ENCODE measurements at regions not wholly inside any gene's neighbourhood (a gene's known extent, or its start where the extent isn't known, plus 50 kb on each side); places are given as distances from the start of the nearest gene placed in this dataset.

DNA sequence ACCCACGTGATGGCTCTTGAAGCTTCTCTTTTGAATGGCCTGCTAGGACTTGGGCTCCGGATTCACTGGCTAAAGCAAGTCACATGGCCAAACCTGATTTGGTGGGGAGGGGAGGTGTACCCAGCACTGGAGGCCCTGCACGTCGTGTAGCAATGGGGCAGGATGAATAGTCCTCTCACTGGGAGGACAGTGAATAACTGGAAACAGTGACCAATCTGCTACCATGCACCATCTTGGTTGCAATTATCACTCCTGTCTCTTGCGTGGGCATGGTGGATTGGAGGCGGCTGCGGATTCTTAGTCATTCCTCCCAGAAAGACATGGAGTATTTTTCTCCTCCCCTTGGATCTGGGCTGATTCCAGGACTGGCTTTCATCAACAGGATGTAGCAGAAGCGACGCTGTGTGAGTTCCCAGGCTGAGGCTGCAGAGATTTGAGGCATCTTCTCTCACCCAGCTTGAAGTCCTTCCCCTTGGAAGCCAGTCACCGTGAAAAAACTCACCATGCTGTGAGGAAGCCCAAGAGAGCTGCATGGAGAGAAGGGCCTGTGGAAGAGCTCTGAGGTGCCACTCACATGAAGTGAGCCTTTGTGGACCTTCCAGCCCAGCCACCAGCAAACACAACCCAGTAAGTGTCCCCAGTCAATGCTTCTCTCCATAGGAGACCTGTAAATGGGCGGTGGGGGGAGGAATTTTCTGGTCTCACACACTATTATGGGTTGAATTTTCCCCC, 70.4 kb downstream of the IGLL1 start:
- Histone ChIP-seq H4K91ac (ENCODE audit: insufficient read length, low read depth, low read length) (no peak overlapping the region), H3K4ac (ENCODE audit: low read depth, low read length) (no peak overlapping the region), H3T11ph (ENCODE audit: low read length) (no peak overlapping the region), H4K8ac (replicated peaks; ENCODE audit: insufficient read length, low read depth, low read length) (no peak overlapping the region), H2AFZ (ENCODE audit: low read length) (no peak overlapping the region), H3K4me2 (ENCODE audit: insufficient read depth, insufficient read length, low read length) (no peak overlapping the region), H3K79me1 (ENCODE audit: insufficient read depth, low read depth, low read length, poor library complexity, severe bottlenecking) (no peaks in the 10 kb centered on the region), H3K18ac (ENCODE audit: insufficient read length, low read depth, low read length) (no peak overlapping the region), H2BK120ac (ENCODE audit: low read depth, low read length, poor library complexity, severe bottlenecking) (no peak overlapping the region), H4K20me1 (ENCODE audit: control insufficient read depth, insufficient read depth, insufficient read length) (peaks cover 3% of the 10 kb centered on the region), H3K27ac (ENCODE audit: insufficient read length, low read depth, low read length) (no peak overlapping the region), H3K56ac (ENCODE audit: insufficient read length, low read depth, low read length) (no peak overlapping the region), H4K5ac (ENCODE audit: insufficient read length, low read depth, low read length) (no peak overlapping the region), H3K14ac (ENCODE audit: insufficient read depth, low read length) (no peak overlapping the region), H3K23ac (ENCODE audit: insufficient read length, low read depth, low read length) (no peak overlapping the region), H3K79me2 (ENCODE audit: insufficient read depth, low read length) (no peaks in the 10 kb centered on the region), H3K27me3 (ENCODE audit: insufficient read depth, low read length) (no peaks in the 10 kb centered on the region; the same call in 1 of the 2 replicates), H2AK5ac (ENCODE audit: insufficient read length, low read length) (no peak overlapping the region), H3K9me3 (ENCODE audit: control insufficient read depth, low read depth, low read length) (no peaks in the 10 kb centered on the region), H3K9ac (ENCODE audit: extremely low read depth, insufficient read length, low read length) (no peak overlapping the region), H2BK12ac (ENCODE audit: insufficient read length, low read depth, low read length) (no peak overlapping the region), H3K4me1 (ENCODE audit: insufficient read depth, low read length) (no peaks in the 10 kb centered on the region), H3K23me2 (ENCODE audit: insufficient read length, low read depth, low read length, poor library complexity, severe bottlenecking) (no peaks in the 10 kb centered on the region), H2BK15ac (ENCODE audit: low read depth, low read length) (no peak overlapping the region), H2BK20ac (ENCODE audit: low read depth, low read length, poor library complexity, severe bottlenecking) (no peak overlapping the region), H2BK5ac (ENCODE audit: insufficient read length, low read length) (no peak overlapping the region)
- H3K27ac Mint-ChIP-seq = no peak overlapping the region
- no peak for TF ChIP-seq CTCF (conservative IDR thresholded peaks at IDR 0.05)
- no CpG with 5 or more reads among the region's 11 CpGs for WGBS (ENCODE audit: extremely low coverage, insufficient read length, low lambda C conversion rate)
- no peak for DNase-seq
- no peaks in the 10 kb centered on the region for H3K9me3 Mint-ChIP-seq
- peaks cover 86% of the 10 kb centered on the region for H3K27me3 Mint-ChIP-seq (ENCODE audit: low read depth)
- no peaks in the 10 kb centered on the region for H3K36me3 Mint-ChIP-seq (ENCODE audit: insufficient read depth in 1 of 3, low read depth in 3 of 3)
- no peak overlapping the region; a peak in 1 of 5 replicates for H3K4me3 Mint-ChIP-seq
- peaks cover 12 to 17% of the 10 kb centered on the region in 2 experiments for H3K4me1 Mint-ChIP-seq

All from H9 (cell line).